Glutamatergic neuron (in vitro differentiated cells): ENCODE measurements at regions not wholly inside any gene's neighbourhood (a gene's known extent, or its start where the extent isn't known, plus 50 kb on each side); places are given as distances from the start of the nearest gene placed in this dataset.

Source experiments
- DNase-seq: peaks from one replicate; pipeline ENCODE4 v3.0.0; 2022
- H3K27ac Mint-ChIP-seq: one replicate; pipeline ENCODE4 v1.8.0; 2020; ENCODE audit warnings: mild to moderate bottlenecking, mixed read lengths, inconsistent platforms; ENCODE audit not compliant: unreplicated experiment
- H3K27me3 Mint-ChIP-seq: one replicate; pipeline ENCODE4 v1.8.0; 2020; ENCODE audit warnings: mild to moderate bottlenecking, moderate library complexity, mixed read lengths, inconsistent platforms; ENCODE audit not compliant: unreplicated experiment
- H3K36me3 Mint-ChIP-seq: one replicate; pipeline ENCODE4 v1.8.0; 2020; ENCODE audit warnings: mild to moderate bottlenecking, mixed read lengths, inconsistent platforms; ENCODE audit not compliant: unreplicated experiment
- H3K4me1 Mint-ChIP-seq: one replicate; pipeline ENCODE4 v1.8.0; 2020; ENCODE audit warnings: mild to moderate bottlenecking, low read depth, mixed read lengths, inconsistent platforms; ENCODE audit not compliant: unreplicated experiment
- H3K4me3 Mint-ChIP-seq: one replicate; pipeline ENCODE4 v1.8.0; 2020; ENCODE audit warnings: mild to moderate bottlenecking, mixed read lengths, inconsistent platforms; ENCODE audit not compliant: unreplicated experiment
- H3K9me3 Mint-ChIP-seq: one replicate; pipeline ENCODE4 v1.8.0; 2020; ENCODE audit warnings: mild to moderate bottlenecking, moderate library complexity, mixed read lengths, inconsistent platforms; ENCODE audit not compliant: unreplicated experiment
- CTCF ChIP-seq: fragments of 200-600 bp; sonication (generic); IDR thresholded peaks from one replicate; pipeline ENCODE4 v1.5.0; 2021; ENCODE audit not compliant: partially characterized antibody, unreplicated experiment

GRCh38 chr2:192876698-192877097, 682.0 kb upstream of the TMEFF2 start:
- DNase-seq: no peak
- no peak for TF ChIP-seq CTCF
- no peaks in the 10 kb centered on the region for H3K4me1 Mint-ChIP-seq
- H3K36me3 Mint-ChIP-seq: no peaks in the 10 kb centered on the region
- H3K9me3 Mint-ChIP-seq: no peaks in the 10 kb centered on the region
- no peaks in the 10 kb centered on the region for H3K27me3 Mint-ChIP-seq
- H3K27ac Mint-ChIP-seq: no peak overlapping the region
- H3K4me3 Mint-ChIP-seq: no peak overlapping the region

- Mint-ChIP-seq H3K36me3 (no peaks in the 10 kb centered on the region), H3K4me1 (no peaks in the 10 kb centered on the region), H3K4me3 (no peak overlapping the region), H3K27me3 (no peaks in the 10 kb centered on the region), H3K9me3 (no peaks in the 10 kb centered on the region), H3K27ac (no peak overlapping the region)
- no peak for TF ChIP-seq CTCF
- DNase-seq: no peak
Measured at GRCh38 chr2:192854706-192855105, 660.0 kb upstream of the TMEFF2 start.

- H3K9me3 Mint-ChIP-seq: no peaks in the 10 kb centered on the region
- H3K27me3 Mint-ChIP-seq: no peaks in the 10 kb centered on the region
- no peaks in the 10 kb centered on the region for H3K4me1 Mint-ChIP-seq
- H3K36me3 Mint-ChIP-seq: no peaks in the 10 kb centered on the region
- TF ChIP-seq CTCF: no peak
- H3K27ac Mint-ChIP-seq: no peak overlapping the region
- DNase-seq: no peak
- no peak overlapping the region for H3K4me3 Mint-ChIP-seq
Measured at GRCh38 chr2:192854031-192854430, 659.3 kb upstream of the TMEFF2 start.

- DNase-seq: no peak
- no peak for TF ChIP-seq CTCF
- Mint-ChIP-seq H3K27me3 (no peaks in the 10 kb centered on the region), H3K9me3 (no peaks in the 10 kb centered on the region), H3K27ac (no peak overlapping the region), H3K4me1 (no peaks in the 10 kb centered on the region), H3K36me3 (no peaks in the 10 kb centered on the region), H3K4me3 (no peak overlapping the region)
Measured at GRCh38 chr2:192828947-192829346, 634.2 kb upstream of the TMEFF2 start.

GRCh38 chr2:192828175-192828574, 633.4 kb upstream of the TMEFF2 start:
- Mint-ChIP-seq H3K36me3 (no peaks in the 10 kb centered on the region), H3K27me3 (no peaks in the 10 kb centered on the region), H3K4me1 (no peaks in the 10 kb centered on the region), H3K9me3 (no peaks in the 10 kb centered on the region), H3K4me3 (no peak overlapping the region), H3K27ac (no peak overlapping the region)
- peak; percentile 13 for DNase-seq
- no peak for TF ChIP-seq CTCF
